Heart right ventricle (tissue), 16 donors: ENCODE measurements at regions not wholly inside any gene's neighbourhood (a gene's known extent, or its start where the extent isn't known, plus 50 kb on each side); places are given as distances from the start of the nearest gene placed in this dataset.

Experiments used
- ATAC-seq, 8 donors: fragments of 200-7000 bp; cut with Tn5 transposase; one replicate each; pipeline ENCODE4 v1.9.1; 2020; ENCODE audit warnings: mild to moderate bottlenecking in 8 of 8, moderate library complexity in 8 of 8, moderate number of reproducible peaks in 1 of 8
- DNase-seq, 2 donors: peaks; one replicate each; pipeline ENCODE4 v3.0.0-alpha.2; 2020
- H3K27ac ChIP-seq, 10 donors: fragments of 200-600 bp; sonication (generic) in 2 of 10; one replicate each; pipeline versions ENCODE4 v1.5.0 to v1.8.0; 2020 to 2022; ENCODE audit warnings: mild to moderate bottlenecking in 3 of 10
- H3K27me3 ChIP-seq, 7 donors: fragments of 200-600 bp; one replicate each; pipeline ENCODE4 v1.8.0; 2021 to 2022; ENCODE audit warnings: mild to moderate bottlenecking in 2 of 7
- H3K36me3 ChIP-seq, 9 donors: fragments of 200-600 bp; sonication (generic) in 1 of 9; one replicate each; pipeline versions ENCODE4 v1.5.0 to v1.8.0; 2020 to 2022; ENCODE audit warnings: mild to moderate bottlenecking in 2 of 9
- H3K4me1 ChIP-seq, 9 donors: fragments of 200-600 bp; sonication (generic) in 1 of 9; one replicate each; pipeline versions ENCODE4 v1.5.0 to v1.8.0; 2020 to 2022; ENCODE audit warnings: mild to moderate bottlenecking in 4 of 9
- H3K4me3 ChIP-seq, 10 donors: fragments of 200-600 bp; sonication (generic) in 2 of 10; one replicate each; pipeline versions ENCODE4 v1.5.0 to v1.8.0; 2020 to 2022; ENCODE audit warnings: mild to moderate bottlenecking in 7 of 10, moderate library complexity in 2 of 10
- H3K9me3 ChIP-seq, 11 donors: fragments of 200-600 bp in 10 of 11; sonication (generic) in 2 of 11; one replicate each; pipeline versions ENCODE4 v1.5.0 to v1.8.0; 2013 to 2022; ENCODE audit warnings: mild to moderate bottlenecking in 2 of 11, control low read depth in 1 of 11, moderate library complexity in 1 of 11
- CTCF ChIP-seq, 9 donors: fragments of 200-600 bp; sonication (generic) in 2 of 9; IDR thresholded peaks; one replicate each; pipeline versions ENCODE4 v1.5.0 to v1.8.0; 2021 to 2022; ENCODE audit warnings: antibody characterized with exemption in 9 of 9, mild to moderate bottlenecking in 5 of 9, moderate library complexity in 1 of 9
- WGBS, 2 donors: extraction: QIAGEN DNeasy Blood & Tissue Kit; methylation state at CpG; one replicate each; pipeline ENCODE4 v1.1.7; 2013; ENCODE audit warnings: inconsistent platforms in 1 of 2; 5-methylcytosine and 5-hydroxymethylcytosine counted together
- intact Hi-C, 10 donors: fragments of 100-400 bp; cut with DNase I; formaldehyde crosslinking; loops; one replicate each; pipeline versions ENCODE4 v1.11.1 to v1.14.2; 2022
- donor health status: Arrhythmogenic right ventricular cardiomyopathy.
- donor health status: ischemic (EF 13 %, LVEDD 7.1; RV severe dilation, severe dysfunction).
- donor health status: healthy with polysubstance abuse.
- donor health status: DM: no; HTN: yes; CAD: no.
- donor health status: DM: no; HTN: no; CAD: no.
- donor health status: ischemic (EF 25% LVEDD 6.9; RV normal size, moderate dysfunction).
- donor health status: ischemic (EF 25% LVEDD 5.7; RV mildly dilated, moderate dysfunction).
- donor health status: healthy.
- donor health status: DM: yes; HTN: yes; CAD: no.
- donor health status: Ischemic cardiomyopathy.
- donor health status: ischemic (EF 35%, LVEDD 5.7; RV mildly dilated, moderate dysfunction).
- donor health status: nonischemic (EF 11% LVEDD 7.7; RV severe dilation, severe dysfunction).
- donor health status: DM: yes; HTN: yes; CAD: no.
- donor health status: PGD.
- donor health status: ischemic (EF 29% LVEDD 5.4; RV normal size, mild dysfunction).
- donor health status: nonischemic (EF 23%, LVEDD 6.1; RV moderate dilation, normal function).

- Histone ChIP-seq H3K27me3 (no peaks in the 10 kb centered on the region), H3K9me3 (no peaks in the 10 kb centered on the region), H3K4me3 (no peak overlapping the region), H3K27ac (no peak overlapping the region), H3K4me1 (peaks cover 0 to 7% (median 0%) of the 10 kb centered on the region in 9 donors), H3K36me3 (peaks cover 0 to 8% (median 0%) of the 10 kb centered on the region in 9 donors)
- intact Hi-C loops: no loop called here
- no peak for TF ChIP-seq CTCF (IDR thresholded peaks at IDR 0.05)
- 86 to 89% methylated on average over 11 of the region's 11 CpGs for WGBS, 2 donors
- no peak for ATAC-seq
- no peak for DNase-seq
Observed at GRCh38 chr3:72370947-72371346, 477.3 kb downstream of the SHQ1 start.

GRCh38 chr3:72369681-72370080, 478.6 kb downstream of the SHQ1 start:
- Histone ChIP-seq H3K4me3 (no peak overlapping the region), H3K4me1 (no peaks in the 10 kb centered on the region), H3K36me3 (peaks cover 0 to 1% (median 0%) of the 10 kb centered on the region in 9 donors), H3K9me3 (no peaks in the 10 kb centered on the region), H3K27ac (no peak overlapping the region), H3K27me3 (no peaks in the 10 kb centered on the region)
- WGBS, 2 donors: 97 to 98% methylated on average over 6 of the region's 6 CpGs
- DNase-seq: no peak
- no peak for TF ChIP-seq CTCF (IDR thresholded peaks at IDR 0.05)
- intact Hi-C loops: no loop called here
- no peak for ATAC-seq

- H3K36me3 ChIP-seq: no peaks in the 10 kb centered on the region
- intact Hi-C loops: no loop called here
- no peak overlapping the region for H3K27ac ChIP-seq
- H3K27me3 ChIP-seq: no peaks in the 10 kb centered on the region
- H3K4me3 ChIP-seq: no peak overlapping the region
- ATAC-seq: no peak
- DNase-seq: no peak
- TF ChIP-seq CTCF (IDR thresholded peaks at IDR 0.05): no peak
- H3K9me3 ChIP-seq: no peaks in the 10 kb centered on the region
- no peaks in the 10 kb centered on the region for H3K4me1 ChIP-seq
- WGBS, 2 donors: 67 to 84% methylated on average over 12 of the region's 12 CpGs
Observed at GRCh38 chr3:72368331-72368975, 479.8 kb downstream of the SHQ1 start.

GRCh38 chr3:72361990-72362389, 486.3 kb downstream of the SHQ1 start:
- Histone ChIP-seq H3K4me1 (no peaks in the 10 kb centered on the region), H3K4me3 (no peak overlapping the region), H3K27me3 (no peaks in the 10 kb centered on the region), H3K27ac (no peak overlapping the region), H3K36me3 (no peaks in the 10 kb centered on the region), H3K9me3 (no peaks in the 10 kb centered on the region)
- DNase-seq: no peak
- no peak for TF ChIP-seq CTCF (IDR thresholded peaks at IDR 0.05)
- no peak for ATAC-seq
- 58 to 61% methylated on average over 2 of the region's 2 CpGs for WGBS, 2 donors
- intact Hi-C loops: no loop called here
